WERI-Rb-1 (cell line): ENCODE measurements at regions not wholly inside any gene's neighbourhood (a gene's known extent, or its start where the extent isn't known, plus 50 kb on each side); places are given as distances from the start of the nearest gene placed in this dataset.

Experiments
- DNase-seq: peaks from one replicate; pipeline ENCODE4 v3.0.0-alpha.2; 2020
- H3K27ac ChIP-seq: fragments of 250-450 bp; sonication (Bioruptor Pico); 2 replicates; pipeline ENCODE4 v1.5.1; 2020; ENCODE audit warnings: mild to moderate bottlenecking, moderate library complexity
- H3K27me3 ChIP-seq: fragments of 250-450 bp; sonication (Bioruptor Pico); 2 replicates; pipeline ENCODE4 v1.5.1; 2021; ENCODE audit warnings: mild to moderate bottlenecking, low read depth, moderate library complexity; ENCODE audit not compliant: insufficient read depth, severe bottlenecking
- H3K36me3 ChIP-seq: fragments of 250-450 bp; sonication (Bioruptor Pico); 2 replicates; pipeline ENCODE4 v1.5.1; 2020; ENCODE audit warnings: mild to moderate bottlenecking, moderate library complexity
- H3K4me3 ChIP-seq: 2 replicates; pipeline ENCODE4 v1.5.1; 2011; ENCODE audit warnings: low read depth, mild to moderate bottlenecking, control low read depth, low read length
- H3K9me3 ChIP-seq: fragments of 250-450 bp; sonication (Bioruptor Pico); 2 replicates; pipeline ENCODE4 v1.5.1; 2021; ENCODE audit warnings: mild to moderate bottlenecking, moderate library complexity; ENCODE audit not compliant: severe bottlenecking
- CTCF ChIP-seq: IDR thresholded peaks from 2 replicates; pipeline ENCODE4 v1.5.1; 2011; ENCODE audit warnings: low read depth, mild to moderate bottlenecking, control low read depth, inconsistent platforms, low read length

GRCh38 chr3:194084284-194084683 lies 51.7 kb upstream of the HES1 start:
- DNase-seq: no peak
- Histone ChIP-seq H3K4me3 (no peak overlapping the region), H3K27me3 (no peaks in the 10 kb centered on the region)

More at GRCh38 chr3:194084284-194084683, 51.7 kb upstream of the HES1 start:
- Histone ChIP-seq H3K36me3 (no peaks in the 10 kb centered on the region), H3K9me3 (no peaks in the 10 kb centered on the region), H3K27ac (no peak overlapping the region)
- TF ChIP-seq CTCF: no peak
